Muscle of arm (tissue), 1 donor: ENCODE measurements at regions not wholly inside any gene's neighbourhood (a gene's known extent, or its start where the extent isn't known, plus 50 kb on each side); places are given as distances from the start of the nearest gene placed in this dataset.
"Not testable (repeated sequence)": the region's sequence is repeated elsewhere in the genome, so short reads cannot be mapped to it uniquely, and the experiment has no call there.

ENCODE experiments used
- DNase-seq: peaks from one replicate; pipeline ENCODE4 v3.0.0-alpha.2; 2013

DNA sequence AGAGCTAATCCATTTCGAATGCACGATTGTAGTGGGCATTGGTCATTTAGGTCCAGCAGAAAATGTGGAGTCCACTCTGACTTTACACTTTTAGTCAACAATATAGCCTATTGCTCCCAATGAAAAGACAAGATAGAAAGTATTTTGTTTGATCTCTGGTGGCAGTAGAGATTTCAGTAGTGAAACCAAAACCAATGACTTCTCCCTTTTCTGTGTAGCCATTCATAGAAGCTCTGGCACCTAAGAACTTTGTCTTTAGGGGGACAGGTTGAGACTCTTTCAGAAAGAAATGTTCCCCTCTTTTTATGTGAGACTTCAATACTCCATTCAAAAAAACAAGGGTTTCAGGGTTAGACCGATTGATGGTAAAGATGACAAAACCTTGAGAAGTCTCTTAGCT, 510.8 kb upstream of the POU3F2 start:
- DNase-seq: no peak

DNA sequence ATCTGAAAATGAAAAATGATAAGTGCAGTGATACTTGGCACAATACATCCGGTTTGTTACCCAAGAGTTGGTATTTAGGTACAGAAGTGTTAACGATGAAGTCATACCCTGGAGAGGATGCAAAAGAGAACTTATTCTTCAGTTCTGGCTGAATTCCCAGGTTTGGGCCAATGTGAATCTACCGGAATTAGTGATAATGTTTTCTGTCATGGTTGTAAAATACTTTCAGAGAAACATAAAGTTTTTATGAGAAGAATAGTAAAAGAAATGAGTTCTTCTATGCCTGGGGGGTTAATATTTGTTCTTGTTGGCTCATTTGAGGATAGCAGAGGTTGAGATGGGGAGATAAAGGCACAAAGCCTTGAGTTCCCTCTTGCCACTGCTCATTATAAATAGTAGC, 509.9 kb upstream of the POU3F2 start:
- no peak for DNase-seq

DNA sequence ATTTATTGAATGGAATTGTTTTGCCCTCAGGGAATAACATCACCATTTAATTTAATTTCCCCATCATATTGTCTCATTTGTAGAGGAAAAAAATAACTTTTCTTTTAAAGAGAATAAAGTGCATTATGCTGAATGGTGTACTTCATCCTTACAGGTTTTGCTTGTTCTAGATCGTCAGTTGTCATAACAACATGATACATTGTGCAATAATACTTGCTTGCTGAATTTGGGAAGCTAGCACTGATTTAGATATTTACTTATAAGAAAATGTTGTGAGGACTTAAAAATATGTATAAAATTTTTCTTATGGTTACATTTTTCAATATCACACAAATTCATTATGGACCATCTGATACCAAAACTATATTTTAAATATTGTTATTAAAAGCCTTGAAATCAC, 509.0 kb upstream of the POU3F2 start:
- no peak for DNase-seq

DNA sequence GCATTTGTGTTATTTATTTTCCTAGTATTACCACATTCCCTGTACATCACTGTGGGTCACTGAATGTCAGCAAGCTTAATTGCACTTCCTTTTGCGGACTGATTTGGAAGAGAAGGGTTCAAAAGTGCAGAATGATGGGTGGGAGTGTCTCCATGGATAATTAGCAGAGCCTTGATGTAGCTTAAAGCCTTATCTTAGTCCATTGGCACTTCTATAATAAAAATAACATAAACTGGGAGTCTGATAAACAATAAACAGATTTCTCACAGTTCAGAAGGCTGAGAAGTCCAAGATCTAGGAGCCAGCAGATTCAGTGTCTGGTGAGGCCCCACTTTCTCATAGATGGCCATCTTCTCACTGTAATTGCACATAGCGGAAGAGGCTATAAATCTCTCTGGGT, 501.1 kb upstream of the POU3F2 start:
- DNase-seq: no peak

DNA sequence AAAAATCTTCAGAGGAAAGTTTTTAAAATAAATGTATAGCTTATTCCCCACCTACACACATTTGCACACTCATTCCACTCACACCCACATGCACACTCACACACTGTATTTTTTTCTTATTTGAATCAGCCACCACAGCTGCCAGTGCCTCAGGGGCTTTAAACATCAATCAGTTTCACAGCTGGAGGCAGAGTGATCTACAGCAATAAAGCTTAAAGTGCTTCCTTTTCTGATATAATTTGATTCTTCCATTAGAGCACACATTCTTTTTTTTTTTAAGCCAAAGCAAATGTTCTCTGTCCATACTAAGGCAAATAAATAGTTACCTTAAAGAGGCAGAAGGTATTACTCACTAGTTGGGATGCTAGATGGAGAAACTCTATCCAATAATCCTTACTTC, 498.8 kb upstream of the POU3F2 start:
- DNase-seq: no peak

DNA sequence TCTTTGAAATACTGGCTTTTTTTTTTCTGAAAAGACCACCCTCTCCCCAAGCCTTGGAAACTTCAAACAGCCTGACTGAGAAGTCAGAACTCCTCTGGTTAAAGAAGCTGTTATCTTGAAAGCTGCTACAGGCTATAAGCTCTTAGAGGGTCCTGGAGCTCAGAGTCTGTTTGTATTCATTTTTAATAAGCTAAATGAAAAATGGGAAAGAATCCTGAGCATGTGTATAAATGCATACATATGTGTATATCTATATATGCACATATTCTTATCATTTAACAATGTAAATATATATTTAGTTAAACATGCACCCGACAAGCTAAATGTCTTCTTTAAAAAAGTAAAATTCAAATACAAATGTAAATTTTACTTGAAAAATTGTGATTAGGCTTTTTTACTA, 494.9 kb upstream of the POU3F2 start:
- DNase-seq: no peak

DNA sequence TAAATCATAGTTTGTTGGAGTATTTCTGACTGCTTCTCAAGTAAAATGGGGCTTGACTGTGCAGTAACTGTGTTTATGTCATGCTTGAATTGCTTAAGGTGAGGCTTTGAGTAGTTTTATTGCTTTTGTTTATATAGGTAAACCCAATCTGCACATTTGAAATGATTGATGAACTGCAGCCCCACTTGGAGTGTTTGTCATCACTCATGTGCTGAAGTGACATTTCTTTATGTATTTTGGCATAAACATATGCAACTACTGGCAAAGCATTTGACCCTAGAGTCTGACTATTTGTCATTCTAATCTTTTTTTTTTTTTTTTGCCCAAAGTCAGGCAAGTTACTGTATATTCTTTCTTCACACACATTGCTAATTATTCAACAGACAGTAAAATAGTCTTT, 491.4 kb upstream of the POU3F2 start:
- DNase-seq: no peak

DNA sequence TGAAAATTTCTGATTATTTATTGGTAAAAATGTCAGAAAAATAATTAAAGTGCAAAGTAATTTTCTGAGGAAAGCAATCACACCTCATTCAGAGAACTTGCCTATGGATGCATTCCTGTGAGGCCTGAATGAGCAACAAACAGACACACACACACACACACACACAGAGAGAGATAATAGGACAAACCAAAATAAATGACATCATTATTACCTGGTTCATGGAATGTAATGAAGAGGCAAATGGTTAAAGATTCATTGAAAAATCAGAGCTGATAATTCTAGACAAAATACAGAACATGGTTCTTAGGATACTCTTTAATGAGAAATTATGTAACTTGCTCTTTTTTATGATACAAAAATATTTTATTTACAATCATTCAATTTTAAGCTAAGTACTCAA, 490.6 kb upstream of the POU3F2 start:
- DNase-seq: no peak

DNA sequence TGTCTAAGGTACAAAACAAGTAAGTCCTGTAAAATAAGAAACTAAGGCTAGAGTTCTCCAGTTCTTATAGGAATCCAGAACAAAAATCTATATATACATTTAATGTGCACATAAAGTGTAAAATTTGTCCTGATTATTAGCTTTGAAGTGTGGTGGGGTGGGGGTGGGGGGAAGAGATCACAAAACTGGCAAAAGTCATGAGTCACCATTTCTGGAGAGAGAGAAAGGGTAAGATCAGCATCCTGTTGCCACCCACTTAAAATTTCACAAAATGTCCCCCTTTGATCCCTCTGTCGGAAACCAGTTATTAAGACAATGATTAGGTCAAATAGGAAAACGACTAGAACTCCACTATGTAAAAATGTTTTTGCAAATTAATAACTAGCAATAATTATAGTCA, 482.0 kb upstream of the POU3F2 start:
- no peak for DNase-seq

DNA sequence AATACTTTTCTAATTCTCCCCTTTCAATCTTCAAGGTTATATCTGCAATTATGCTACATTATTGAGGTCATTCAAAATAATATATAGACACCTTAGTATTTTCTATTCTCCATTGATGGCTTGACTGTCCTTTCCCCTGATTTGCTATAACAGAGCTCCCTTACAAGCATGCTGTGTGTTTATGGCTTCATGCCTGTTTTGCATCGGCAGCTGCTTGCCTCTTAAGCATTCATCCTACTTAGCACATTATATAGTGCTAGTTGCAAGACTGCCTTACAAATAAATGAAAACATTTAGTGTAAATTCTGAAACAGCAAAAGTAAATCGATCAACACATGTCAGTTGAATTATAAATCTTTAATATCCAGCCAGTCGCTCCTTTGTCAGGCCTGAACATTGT, 476.2 kb upstream of the POU3F2 start:
- no peak for DNase-seq

DNA sequence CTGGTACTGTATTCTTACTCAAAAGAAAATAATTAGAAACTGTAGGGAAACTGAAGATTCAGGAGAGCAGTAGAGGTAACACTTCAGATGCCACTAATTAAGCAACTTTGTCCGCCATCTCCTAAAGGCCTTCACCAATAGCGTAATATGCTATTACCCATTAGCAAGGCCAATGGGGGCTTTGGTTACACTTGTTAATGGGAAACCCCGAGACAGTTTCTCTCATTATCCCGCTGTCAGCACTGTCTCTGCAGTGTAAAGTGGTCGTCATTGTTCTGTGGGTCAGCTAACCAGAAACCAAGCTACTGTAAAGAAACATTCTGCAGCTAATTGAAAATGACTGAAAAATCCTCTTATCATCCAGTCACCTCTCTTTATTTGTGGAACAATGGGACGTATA, 468.0 kb upstream of the POU3F2 start:
- DNase-seq: no peak

DNA sequence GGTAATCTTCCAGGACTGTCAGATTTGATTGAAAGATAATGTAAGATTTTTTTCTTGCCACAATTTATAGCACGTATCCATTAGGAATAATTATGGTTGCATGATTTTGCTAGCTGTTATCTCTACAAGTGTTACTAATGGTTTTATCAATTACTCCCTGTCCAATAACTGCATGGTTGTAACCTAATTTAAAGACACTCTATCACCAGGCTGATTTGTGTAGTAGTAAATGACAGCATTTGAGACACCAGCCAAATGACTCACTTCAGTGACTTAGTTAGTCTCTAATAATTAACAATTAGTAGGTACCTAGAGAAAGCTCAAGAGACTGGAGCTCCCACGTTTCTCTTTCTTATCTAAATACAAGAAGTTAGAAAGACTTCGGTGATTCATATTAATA, 453.8 kb upstream of the POU3F2 start:
- DNase-seq: no peak

DNA sequence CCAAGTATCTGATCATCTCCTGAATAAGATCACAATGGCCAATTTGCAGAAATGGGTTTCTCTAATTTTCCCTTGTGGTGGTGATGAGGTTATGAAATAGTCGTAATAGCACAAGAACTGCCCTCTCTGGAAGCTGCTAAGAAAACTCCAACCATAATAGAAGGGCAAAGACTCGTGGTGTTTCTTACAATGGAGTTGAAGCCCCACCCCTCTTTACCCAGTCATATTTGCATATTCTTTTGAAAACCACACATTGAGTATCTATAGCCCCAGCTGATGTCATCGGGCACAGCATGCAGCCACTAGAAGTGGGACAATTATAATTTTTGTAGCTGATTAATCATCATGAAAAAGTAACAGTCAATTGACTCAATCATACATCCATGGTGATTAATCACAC, 452.1 kb upstream of the POU3F2 start:
- no peak for DNase-seq

DNA sequence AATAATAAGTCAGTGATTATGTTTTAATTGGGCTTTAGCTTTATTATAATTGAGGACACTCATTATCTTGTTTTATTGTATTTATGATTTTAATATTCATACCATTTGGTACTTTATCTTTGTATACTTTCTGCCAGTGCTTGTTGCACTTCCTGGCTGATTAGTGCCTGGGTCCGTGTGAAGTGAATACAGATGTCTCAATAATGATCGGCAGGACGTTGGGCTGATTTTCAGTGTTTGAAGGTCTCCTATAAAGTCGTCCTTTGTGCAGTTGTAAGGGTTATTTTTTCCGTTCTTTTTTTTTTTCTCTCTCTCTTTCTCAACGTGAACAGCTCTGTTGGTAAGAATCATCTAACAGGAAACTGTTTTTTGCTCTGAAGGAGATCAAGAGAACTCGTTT, 450.0 kb upstream of the POU3F2 start:
- DNase-seq: no peak

DNA sequence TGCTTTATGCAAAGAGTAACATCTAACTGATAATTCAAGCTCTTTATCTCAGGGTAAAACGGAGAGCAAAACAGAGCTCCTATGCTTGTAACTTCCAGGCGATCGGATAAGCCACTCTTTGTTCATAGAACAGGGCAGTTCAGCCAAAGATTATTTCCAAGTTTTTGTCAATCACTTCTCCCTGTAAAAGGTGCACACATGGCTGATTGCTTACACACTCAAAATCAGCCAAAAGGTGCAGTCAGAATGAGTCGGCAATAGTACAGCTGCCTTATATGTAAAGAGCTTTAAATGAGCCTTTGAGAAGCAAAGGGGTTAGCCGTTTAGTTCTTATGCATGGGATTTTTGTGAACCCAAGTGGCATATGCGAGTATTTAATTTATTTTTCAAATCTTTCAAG, 449.6 kb upstream of the POU3F2 start:
- no peak for DNase-seq

DNA sequence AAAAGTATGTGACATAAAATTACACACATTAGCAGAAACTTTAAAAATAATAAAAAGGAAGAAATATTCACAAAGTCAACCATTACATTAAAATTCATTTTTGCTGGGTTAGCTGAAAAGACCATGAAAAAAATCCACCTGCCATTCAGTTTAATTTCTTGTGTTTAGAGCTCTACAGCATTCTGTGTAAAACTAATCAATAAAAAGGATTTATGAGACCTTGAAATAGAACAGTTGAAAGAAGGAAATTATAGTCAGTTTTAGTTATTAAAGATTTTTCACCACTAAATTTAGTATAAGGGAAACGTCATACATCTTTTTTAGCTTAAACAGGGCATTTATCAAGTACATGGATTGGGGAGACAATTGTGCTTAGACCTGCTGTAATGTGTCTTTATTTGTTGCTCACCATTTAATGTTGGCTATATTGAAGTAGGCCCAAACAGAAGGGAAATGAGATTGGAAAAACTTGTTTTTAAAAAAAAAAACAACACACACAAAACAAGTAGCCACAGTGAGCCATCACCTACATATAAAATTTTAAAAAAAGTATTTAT, 438.7 kb upstream of the POU3F2 start:
- no peak for DNase-seq

DNA sequence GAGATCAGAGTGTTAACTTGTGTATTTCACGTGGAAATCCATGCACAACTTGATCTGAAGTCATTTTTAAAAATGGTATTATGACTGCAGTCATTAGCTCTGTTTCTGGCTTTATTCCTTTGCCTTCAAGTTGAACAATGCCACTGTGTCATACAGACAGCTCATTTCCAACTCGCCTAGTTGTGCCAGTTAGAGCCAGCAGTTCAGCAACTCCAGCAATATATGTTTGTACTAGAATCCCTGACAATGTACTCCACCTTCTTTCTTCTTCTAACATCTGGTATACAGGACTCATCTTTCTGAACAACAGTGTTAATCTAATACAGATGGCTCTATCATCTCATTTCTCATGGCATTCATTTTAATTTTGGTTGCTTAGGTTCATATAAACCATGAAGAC, 418.3 kb upstream of the POU3F2 start:
- no peak for DNase-seq

DNA sequence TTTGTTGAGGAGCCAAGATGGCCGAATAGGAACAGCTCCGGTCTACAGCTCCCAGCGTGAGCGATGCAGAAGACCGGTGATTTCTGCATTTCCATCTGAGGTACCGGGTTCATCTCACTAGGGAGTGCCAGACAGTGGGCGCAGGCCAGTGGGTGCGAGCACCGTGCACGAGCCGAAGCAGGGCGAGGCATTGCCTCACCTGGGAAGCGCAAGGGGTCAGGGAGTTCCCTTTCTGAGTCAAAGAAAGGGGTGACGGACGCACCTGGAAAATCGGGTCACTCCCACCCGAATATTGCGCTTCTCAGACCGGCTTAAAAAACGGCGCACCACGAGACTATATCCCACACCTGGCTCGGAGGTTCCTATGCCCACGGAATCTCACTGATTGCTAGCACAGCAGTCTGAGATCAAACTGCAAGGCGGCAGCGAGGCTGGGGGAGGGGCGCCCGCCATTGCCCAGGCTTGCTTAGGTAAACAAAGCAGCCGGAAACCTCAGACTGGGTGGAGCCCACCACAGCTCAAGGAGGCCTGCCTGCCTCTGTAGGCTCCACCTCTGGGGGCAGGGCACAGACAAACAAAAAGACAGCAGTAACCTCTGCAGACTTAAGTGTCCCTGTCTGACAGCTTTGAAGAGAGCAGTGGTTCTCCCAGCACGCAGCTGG, 417.7 kb upstream of the POU3F2 start:
- DNase-seq: not testable (repeated sequence)

DNA sequence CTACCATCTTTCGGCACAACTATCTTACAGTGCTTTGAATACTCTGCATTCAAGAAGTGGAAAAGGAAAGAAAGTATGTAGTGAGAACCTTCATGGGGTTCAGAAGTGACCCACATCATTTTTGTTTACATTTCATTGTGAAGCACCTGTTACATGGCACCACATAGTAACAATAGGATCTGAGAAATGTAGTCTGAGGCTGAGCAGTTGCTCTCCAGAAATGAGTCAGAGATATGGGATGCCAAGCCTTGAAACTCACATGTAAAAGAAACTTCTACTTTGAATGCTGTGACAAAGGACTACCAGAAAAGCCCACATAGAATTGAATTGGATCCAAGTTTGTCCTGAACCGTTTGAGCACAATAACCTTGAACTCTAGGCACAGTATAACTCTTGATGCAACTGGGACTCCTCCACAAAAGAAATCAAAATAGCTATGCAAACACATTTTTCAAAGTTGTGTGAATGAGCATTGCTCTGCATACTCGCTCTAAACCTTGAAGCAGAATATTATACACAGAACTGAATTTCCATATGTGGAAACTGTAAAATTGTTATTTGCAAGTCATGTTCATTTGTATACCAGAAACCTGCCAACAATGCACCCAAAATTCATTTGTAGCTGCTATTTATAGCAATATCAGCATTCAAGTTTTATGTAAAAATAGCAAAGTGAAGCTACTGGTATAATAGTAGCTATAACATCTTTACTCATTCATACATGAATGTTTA, 400.9 kb upstream of the POU3F2 start:
- DNase-seq: no peak

DNA sequence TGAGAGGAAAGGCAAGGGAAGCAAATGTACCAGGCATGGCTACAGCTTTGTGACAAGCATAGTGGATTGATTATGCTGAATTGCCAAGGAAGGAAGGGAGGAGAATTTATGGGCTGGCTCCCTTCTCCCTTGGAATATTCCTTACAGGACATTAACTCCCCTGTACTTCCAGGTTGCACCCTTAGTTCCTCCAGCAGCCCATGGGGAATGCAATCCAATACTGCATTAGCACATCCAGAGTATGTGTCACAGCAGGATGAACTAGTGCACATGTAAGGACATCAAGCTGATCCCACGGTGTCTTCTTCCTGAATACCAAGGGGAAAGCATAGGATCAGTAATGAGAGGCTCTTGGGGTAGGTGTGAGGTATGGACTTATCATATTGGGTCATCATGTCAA, 390.7 kb upstream of the POU3F2 start:
- DNase-seq: no peak

DNA sequence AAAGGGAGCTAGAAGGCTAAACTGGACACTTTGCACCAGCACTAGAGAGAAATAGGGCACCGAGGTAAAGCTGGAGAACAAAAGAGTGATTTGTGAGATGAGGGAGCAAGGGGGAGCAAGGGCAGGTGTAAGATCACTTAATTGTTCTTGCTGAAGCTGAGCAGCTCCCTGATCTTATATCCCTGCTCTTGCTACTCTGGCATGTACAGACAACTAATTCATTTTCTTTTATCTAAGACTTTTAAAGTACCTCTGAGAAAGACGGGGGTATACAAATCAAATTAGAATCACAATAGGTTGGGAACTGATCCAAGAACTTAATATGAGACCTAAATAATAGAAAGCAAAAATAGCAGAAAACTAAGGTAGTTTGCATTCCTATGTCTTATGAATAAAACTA, 381.7 kb upstream of the POU3F2 start:
- no peak for DNase-seq

DNA sequence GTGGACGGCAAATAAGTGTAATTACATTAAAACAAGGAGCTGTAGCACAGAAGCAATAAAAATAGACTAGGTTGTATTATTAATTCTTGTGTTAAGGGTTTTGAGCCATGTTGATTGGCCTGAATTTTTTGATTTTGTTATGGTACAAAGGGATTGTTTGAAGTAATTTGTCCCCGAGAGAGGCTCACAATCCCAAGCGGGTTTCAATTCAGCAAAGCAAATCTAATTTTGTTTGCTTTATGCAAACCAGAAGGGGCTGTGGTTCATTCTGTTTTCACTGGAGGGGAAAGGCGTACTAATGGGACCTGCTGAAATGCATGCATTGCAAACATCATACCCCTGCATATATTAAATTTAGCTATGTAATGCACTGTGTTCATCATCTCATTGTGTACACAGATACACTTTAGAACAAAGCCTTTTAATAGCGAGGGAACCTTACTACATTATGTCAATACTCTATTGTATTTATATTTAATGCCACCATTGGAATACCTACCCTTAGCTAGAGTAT, 379.5 kb upstream of the POU3F2 start:
- DNase-seq: no peak

DNA sequence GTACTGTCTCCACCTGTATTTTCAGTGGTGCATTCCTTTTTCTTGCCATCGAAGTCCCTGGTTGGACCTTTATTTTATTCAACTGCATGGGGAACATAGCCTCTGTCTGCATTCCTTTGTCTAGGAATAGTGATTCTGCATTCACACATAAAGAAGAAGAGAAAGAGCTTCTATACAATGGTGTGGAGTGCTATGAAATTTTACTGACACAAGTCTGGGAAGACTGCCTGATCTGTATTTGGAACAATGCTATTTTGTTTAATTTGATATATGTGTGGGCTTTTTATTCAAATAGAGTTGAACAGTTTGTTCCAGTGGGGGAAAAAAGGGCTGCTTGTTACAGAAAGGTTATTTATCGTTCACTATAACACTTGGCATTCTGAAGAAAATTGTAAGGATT, 375.7 kb upstream of the POU3F2 start:
- DNase-seq: no peak
